HG02759 (cell line): ENCODE measurements at regions not wholly inside any gene's neighbourhood (a gene's known extent, or its start where the extent isn't known, plus 50 kb on each side); places are given as distances from the start of the nearest gene placed in this dataset.
"Not testable (repeated sequence)": the region's sequence is repeated elsewhere in the genome, so short reads cannot be mapped to it uniquely, and the experiment has no call there.

Experiments
- ATAC-seq: cut with Tn5 transposase; IDR thresholded peaks from one replicate; pipeline ENCODE4 v1.9.1; 2021; ENCODE audit warnings: mild to moderate bottlenecking, moderate library complexity; ENCODE audit not compliant: unreplicated experiment

DNA sequence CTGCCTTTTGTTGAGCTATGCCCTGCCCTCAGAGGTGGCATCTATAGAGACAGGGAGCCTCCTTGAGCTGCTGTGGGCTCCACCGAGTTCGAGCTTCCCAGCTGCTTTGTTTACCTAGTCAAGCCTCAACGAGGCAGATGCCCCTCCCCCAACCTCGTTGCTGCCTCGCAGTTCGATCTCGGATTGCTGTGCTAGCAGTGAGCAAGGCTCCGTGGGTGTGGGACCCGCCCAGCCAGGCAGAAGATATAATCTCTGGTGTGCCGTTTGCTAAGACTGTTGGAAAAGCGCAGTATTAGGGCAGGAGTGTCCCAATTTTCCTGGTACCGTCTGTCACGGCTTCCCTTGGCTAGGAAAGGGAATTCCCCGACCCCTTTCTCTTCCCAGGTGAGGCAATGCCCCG is 88.4 kb upstream of the CDK6 start:
- no peak for ATAC-seq

DNA sequence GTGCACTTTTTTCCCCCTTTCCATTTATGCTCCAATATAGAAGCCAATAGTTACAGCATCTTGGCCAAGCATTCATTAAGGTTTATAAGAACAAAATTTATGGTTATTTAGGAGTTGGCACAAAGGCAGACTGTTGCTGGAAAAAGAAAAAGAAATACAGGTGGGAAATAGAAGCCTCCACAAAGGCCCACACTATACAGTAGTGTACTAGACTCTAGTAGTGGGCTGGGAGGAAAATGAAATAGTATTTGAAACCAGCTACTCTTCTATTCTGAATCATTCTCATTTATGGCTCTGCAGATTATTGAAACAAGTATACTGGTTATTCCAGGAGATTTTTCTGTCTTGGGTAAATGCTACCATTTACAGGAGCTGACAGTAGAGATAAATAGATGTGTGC is 80.9 kb upstream of the CDK6 start:
- ATAC-seq, result no peak

DNA sequence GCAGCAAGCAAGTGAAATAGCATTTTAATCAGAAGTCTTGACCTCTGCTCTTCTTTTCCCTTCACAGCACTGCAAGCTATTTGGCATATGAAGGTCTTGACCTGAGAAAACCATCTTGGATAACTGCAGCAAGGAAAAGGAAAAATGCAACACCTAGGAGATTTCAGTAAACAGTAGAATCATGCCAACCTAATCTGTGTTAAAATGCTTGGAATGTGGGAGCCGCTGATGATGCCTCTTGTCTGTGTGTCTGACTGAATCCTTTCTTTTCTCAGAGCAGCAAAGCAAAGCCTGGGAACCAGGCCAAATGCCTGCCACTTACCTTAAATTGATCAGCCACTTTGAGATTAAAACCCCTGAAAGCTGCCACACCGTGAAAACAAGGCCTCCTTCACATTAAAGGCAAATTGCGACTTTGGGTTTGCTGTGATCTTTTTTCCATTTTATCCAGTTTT is 80.4 kb upstream of the CDK6 start:
- ATAC-seq, result no peak

DNA sequence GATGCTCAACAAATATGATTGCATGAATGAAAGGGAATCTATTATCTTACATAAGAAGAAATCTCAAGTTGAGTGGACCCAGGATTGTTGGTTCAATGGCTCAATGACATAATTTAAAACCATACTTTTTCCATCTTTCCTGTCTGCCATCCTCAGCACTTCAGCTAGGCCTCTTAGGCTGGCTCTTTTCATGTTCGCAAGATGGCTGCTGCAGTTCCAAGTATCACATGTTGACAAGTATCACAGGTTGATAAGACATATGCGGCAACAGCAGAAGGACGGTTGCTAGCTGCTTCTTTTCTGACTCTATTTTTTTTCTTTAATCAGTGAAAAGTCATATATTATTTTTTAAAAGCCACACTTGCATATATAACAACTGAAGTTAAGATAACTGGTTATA is 79.0 kb upstream of the CDK6 start:
- ATAC-seq, result no peak

DNA sequence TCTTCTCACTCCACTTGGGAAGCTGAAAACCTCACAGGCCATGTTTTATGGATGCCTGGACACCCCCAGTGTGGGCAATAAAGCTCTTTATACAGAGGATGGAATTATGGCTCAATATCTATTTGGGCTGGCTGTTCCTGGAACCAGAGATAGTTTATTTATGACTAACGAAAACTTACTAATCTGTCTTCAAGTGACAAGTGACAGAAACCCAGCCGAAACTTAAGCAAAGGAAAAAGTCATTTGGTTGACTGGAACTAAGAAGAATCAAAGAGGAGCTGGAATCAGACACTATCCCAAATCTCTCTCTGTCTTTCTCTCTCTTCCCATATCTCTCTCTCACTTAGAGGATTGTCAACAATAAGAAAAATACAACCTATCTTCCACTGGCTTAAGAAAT is 78.3 kb upstream of the CDK6 start:
- ATAC-seq, result no peak

GRCh38 chr7:92913849-92914248 is 77.5 kb upstream of the CDK6 start:
- ATAC-seq, result no peak

GRCh38 chr7:92910976-92911375 is 74.6 kb upstream of the CDK6 start:
- ATAC-seq, result no peak

- no peak for ATAC-seq
Measured at GRCh38 chr7:92909686-92910475, 73.5 kb upstream of the CDK6 start.

DNA sequence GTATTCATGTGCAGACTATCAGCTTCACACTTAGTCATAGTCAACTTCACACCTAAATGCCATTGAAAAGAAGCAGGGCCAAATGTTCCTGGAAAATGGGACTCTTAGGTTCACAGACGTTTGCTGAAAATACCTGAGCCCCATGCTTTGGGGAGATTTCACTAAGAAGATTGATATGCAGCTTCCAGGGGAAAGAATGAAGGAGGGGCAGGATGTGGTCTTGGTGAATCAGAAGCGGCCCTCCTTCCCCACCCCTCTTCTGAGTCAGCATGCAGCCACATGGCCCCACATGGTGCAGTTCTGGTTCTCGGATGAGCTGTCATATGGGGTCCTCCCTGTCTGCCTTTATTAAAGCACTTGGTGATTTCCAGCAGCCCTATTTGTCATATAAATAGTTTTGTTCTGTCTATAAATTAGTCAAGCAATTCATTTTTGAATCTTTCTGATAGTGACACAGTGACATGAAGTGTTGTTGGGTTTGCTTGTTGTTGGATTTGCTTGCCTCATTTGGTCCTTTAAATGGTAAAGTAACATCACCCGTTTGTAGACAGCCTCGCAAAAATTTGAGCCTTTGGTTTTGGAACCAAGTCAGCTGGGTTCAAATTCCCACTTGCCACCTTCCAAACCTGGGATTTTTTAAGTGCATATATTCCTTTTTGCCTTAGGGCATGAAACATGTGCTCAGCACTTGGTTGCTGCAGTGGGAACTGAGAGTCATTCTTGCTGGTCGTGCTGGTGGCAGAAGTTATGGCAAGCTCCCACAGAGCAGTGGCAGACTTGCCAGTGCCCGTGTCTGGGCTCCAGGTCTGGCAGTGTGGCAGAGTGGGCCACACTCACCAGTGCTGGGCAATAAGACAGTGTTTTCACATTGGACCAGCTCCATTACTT is 68.1 kb upstream of the CDK6 start:
- peak; percentile 100 for ATAC-seq

GRCh38 chr7:92898798-92899197 is 62.4 kb upstream of the CDK6 start:
- no peak for ATAC-seq

GRCh38 chr7:92894857-92895256 is 58.5 kb upstream of the CDK6 start:
- ATAC-seq, result not testable (repeated sequence)

DNA sequence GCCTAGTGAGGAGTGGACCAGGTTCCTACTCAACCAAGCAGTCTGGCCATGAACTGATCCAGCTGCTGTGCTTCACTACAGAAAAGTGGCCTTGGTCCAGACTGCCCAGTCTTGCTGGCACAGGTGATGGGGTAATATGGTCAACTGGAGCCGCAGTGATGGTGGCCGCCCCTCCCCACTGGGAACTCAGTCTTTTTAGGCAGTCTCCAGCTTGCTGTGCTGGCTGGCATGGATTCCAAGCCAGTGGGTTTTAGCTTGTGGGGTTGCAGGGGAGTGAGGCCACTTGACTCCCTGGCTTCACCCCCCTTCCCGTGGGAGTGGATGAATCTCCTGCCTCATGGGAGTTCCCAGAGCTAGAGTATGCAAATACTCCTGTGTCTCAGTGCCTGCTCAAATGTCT is 52.7 kb upstream of the CDK6 start:
- ATAC-seq, result no peak
